HEK293T (cell line): ENCODE measurements at regions not wholly inside any gene's neighbourhood (a gene's known extent, or its start where the extent isn't known, plus 50 kb on each side); places are given as distances from the start of the nearest gene placed in this dataset.

Experiments used
- BHLHE40 ChIP-seq: fragments of 450-650 bp; IDR thresholded peaks from 2 replicates; pipeline ENCODE4 v1.6.1; 2016; ENCODE audit warnings: mild to moderate bottlenecking, moderate library complexity, borderline replicate concordance
- HDGF ChIP-seq: fragments of 450-650 bp; IDR thresholded peaks from 2 replicates; pipeline ENCODE4 v1.6.1; 2017; ENCODE audit warnings: antibody characterized with exemption, borderline replicate concordance
- SP1 ChIP-seq: fragments of 450-650 bp; IDR thresholded peaks from 2 replicates; pipeline ENCODE4 v1.6.1; 2017
- SUZ12 ChIP-seq: fragments of 450-650 bp; IDR thresholded peaks from 2 replicates; pipeline ENCODE4 v1.6.1; 2016; ENCODE audit warnings: mild to moderate bottlenecking
- TARDBP ChIP-seq: fragments of 450-650 bp; IDR thresholded peaks from 2 replicates; pipeline ENCODE4 v1.6.1; 2016
- TF ChIP-seq, protein P1 (sequence below): fragments of 450-650 bp; IDR thresholded peaks from 2 replicates; pipeline ENCODE4 v1.6.1; 2016

- no peak for TF ChIP-seq BHLHE40
- TF ChIP-seq SUZ12: no peak
- no peak for TF ChIP-seq SP1
- TF ChIP-seq TARDBP: no peak
- TF ChIP-seq HDGF: no peak
- TF ChIP-seq, protein P1, sequence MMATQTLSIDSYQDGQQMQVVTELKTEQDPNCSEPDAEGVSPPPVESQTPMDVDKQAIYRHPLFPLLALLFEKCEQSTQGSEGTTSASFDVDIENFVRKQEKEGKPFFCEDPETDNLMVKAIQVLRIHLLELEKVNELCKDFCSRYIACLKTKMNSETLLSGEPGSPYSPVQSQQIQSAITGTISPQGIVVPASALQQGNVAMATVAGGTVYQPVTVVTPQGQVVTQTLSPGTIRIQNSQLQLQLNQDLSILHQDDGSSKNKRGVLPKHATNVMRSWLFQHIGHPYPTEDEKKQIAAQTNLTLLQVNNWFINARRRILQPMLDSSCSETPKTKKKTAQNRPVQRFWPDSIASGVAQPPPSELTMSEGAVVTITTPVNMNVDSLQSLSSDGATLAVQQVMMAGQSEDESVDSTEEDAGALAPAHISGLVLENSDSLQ: no peak
Observed at GRCh38 chr2:8094526-8094925, 587.3 kb upstream of the ID2 start.
